SH-SY5Y (cell line): ENCODE measurements at regions not wholly inside any gene's neighbourhood (a gene's known extent, or its start where the extent isn't known, plus 50 kb on each side); places are given as distances from the start of the nearest gene placed in this dataset.

ENCODE experiments used
- GATA2 ChIP-seq: IDR thresholded peaks from 2 replicates; pipeline ENCODE4 v1.6.1; 2011; ENCODE audit warnings: mild to moderate bottlenecking, low read depth, low read length
- GATA3 ChIP-seq: IDR thresholded peaks from 2 replicates; pipeline ENCODE4 v1.6.1; 2011; ENCODE audit warnings: low read depth, mild to moderate bottlenecking, low read length, moderate library complexity

DNA sequence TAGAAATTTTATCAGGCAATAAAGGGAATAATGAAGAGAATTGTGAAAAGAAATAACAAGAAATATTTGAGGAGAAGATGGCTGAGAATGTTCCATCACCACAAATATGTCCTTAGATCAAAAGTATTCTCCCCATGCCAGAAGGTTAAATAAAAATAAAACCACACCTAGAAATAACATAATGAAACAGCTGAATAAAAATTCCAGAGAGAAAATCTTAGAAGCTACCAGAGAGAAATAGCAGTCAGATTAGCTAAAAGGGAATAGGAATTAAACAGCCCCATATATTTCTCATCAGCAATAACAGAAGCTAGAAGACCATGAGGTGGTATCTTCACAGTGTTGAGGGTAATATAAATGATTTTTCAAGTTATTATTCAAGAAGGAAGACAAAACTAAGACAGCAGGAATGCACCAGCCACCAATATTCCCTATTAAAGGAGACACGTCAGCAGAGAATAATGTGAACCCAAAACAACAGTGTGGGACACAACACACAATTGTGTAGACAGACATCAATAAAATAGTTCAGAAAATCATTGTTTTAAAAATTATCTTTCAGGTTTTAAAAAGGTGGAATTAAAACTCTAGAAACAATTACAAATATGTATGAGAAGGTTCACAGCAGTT is 82.0 kb upstream of the NEDD4L start:
- TF ChIP-seq GATA3 (no peak), GATA2 (no peak)
